K562 (cell line): ENCODE measurements at regions not wholly inside any gene's neighbourhood (a gene's known extent, or its start where the extent isn't known, plus 50 kb on each side); places are given as distances from the start of the nearest gene placed in this dataset.

Source experiments
- ATAC-seq: fragments of 200-7000 bp; cut with Tn5 transposase; 3 replicates; pipeline ENCODE4 v1.9.1; 2020; ENCODE audit warnings: moderate library complexity
- BruUV-seq: library from RNA; stranded (reverse); fragments of 400-500 nt; replicated peaks from 2 replicates; lab custom pipeline; 2021; lab: Mats Ljungman, UMichigan
- CTCF ChIA-PET: fragments of 300-600 bp; formaldehyde crosslinking; extraction: SDS; loops from one replicate; lab custom pipeline; 2021; ENCODE audit warnings: low intra/inter-chr PET ratio; lab: Yijun Ruan, JAX
- POLR2A ChIA-PET: fragments of 300-600, 350-650 bp; sonication (Branson Sonifier 250); formaldehyde crosslinking; extraction: SDS; loops from one replicate; lab custom pipeline; 2021; ENCODE audit warnings: antibody characterized with exemption, inconsistent platforms; lab: Yijun Ruan, JAX
- DNase-seq, 4 experiments: peaks; one replicate each; pipeline versions ENCODE4 v3.0.0 to v3.0.0-alpha.2; 2011 to 2018; ENCODE audit warnings: low spot score in 3 of 4, mixed read lengths in 3 of 4; ENCODE audit errors: extremely low read depth in 1 of 4
- FAIRE-seq: peaks from 2 replicates; lab custom pipeline; 2011; peaks lifted over from hg19 to GRCh38; lab: Jason Lieb, UNC
- H2AFZ ChIP-seq: 2 replicates; pipeline ENCODE4 v1.6.0; 2011; ENCODE audit warnings: low read depth, low read length, control low read depth, inconsistent platforms
- H3K27ac ChIP-seq: fragments of 200-600 bp; 3 replicates; pipeline ENCODE4 v1.8.0; 2011; ENCODE audit warnings: low read depth, mild to moderate bottlenecking, control low read depth, inconsistent platforms, low read length, moderate library complexity, mixed read lengths; ENCODE audit errors: extremely low read depth
- H3K27me3 ChIP-seq, 2 experiments: fragments of 300-600 bp in 1 of 2; 2 replicates in 1 of 2; 3 replicates in 1 of 2; pipeline versions ENCODE4 v1.6.0 to v1.8.0; 2011; ENCODE audit warnings: inconsistent platforms in 2 of 2, low read length in 2 of 2, mild to moderate bottlenecking in 1 of 2, mixed read lengths in 1 of 2, moderate library complexity in 1 of 2; ENCODE audit not compliant: control insufficient read depth in 2 of 2, insufficient read depth in 2 of 2
- H3K36me3 ChIP-seq: fragments of 300-600 bp; 3 replicates; pipeline ENCODE4 v1.8.0; 2011; ENCODE audit warnings: mild to moderate bottlenecking, low read length, inconsistent platforms; ENCODE audit not compliant: control insufficient read depth, insufficient read depth
- H3K4me1 ChIP-seq, 2 experiments: fragments of 200-600 bp in 1 of 2; replicated peaks in 1 of 2; 2 replicates in 1 of 2; 3 replicates in 1 of 2; pipeline versions ENCODE4 v1.5.1 to v1.8.0; 2011; ENCODE audit warnings: inconsistent platforms in 2 of 2, low read length in 2 of 2, mild to moderate bottlenecking in 1 of 2, mixed read lengths in 1 of 2, moderate library complexity in 1 of 2; ENCODE audit not compliant: control insufficient read depth in 2 of 2, insufficient read depth in 2 of 2
- H3K4me2 ChIP-seq: 2 replicates; pipeline ENCODE4 v1.6.1; 2011; ENCODE audit warnings: low read length, control low read depth, inconsistent platforms, mixed read lengths; ENCODE audit not compliant: insufficient read depth
- H3K4me3 ChIP-seq: fragments of 200-600 bp; sonication (generic), shearing (Covaris generic); 2 replicates; pipeline ENCODE4 v1.5.1; 2016; ENCODE audit warnings: control low read depth, inconsistent platforms
- H3K79me2 ChIP-seq: fragments of 200-600 bp; 3 replicates; pipeline ENCODE4 v1.8.0; 2011; ENCODE audit warnings: low read length, inconsistent platforms; ENCODE audit not compliant: control insufficient read depth, insufficient read depth
- H3K9ac ChIP-seq, 2 experiments: 2 replicates each; pipeline versions ENCODE4 v1.6.0 to v1.6.1; 2011; ENCODE audit warnings: low read depth in 2 of 2, low read length in 2 of 2, control low read depth in 1 of 2, inconsistent platforms in 1 of 2, mild to moderate bottlenecking in 1 of 2, mixed read lengths in 1 of 2; ENCODE audit not compliant: insufficient read depth in 1 of 2
- H3K9me1 ChIP-seq: one replicate; pipeline ENCODE4 v1.6.0; 2011; ENCODE audit warnings: inconsistent platforms, mild to moderate bottlenecking, low read length, moderate library complexity; ENCODE audit not compliant: control insufficient read depth, insufficient read depth
- H3K9me3 ChIP-seq: replicated peaks from 2 replicates; pipeline ENCODE4 v1.5.1; 2011; ENCODE audit warnings: low read depth, low read length, inconsistent platforms; ENCODE audit not compliant: control insufficient read depth, insufficient read depth
- H4K20me1 ChIP-seq: replicated peaks from 2 replicates; pipeline ENCODE4 v1.6.1; 2011; ENCODE audit warnings: low read length, inconsistent platforms, mixed read lengths; ENCODE audit not compliant: control insufficient read depth, insufficient read depth
- ADNP ChIP-seq: fragments of 200-800 bp; sonication (Bioruptor generic); IDR thresholded peaks from 2 replicates; pipeline ENCODE4 v1.6.1; 2016; ENCODE audit warnings: missing genetic modification characterization, missing compliant biosample characterization
- CBFA2T2 ChIP-seq: fragments of 450-650 bp; conservative IDR thresholded peaks from 2 replicates; pipeline ENCODE4 v1.6.1; 2017; ENCODE audit warnings: mild to moderate bottlenecking
- CBX5 ChIP-seq: IDR thresholded peaks from 2 replicates; pipeline ENCODE4 v1.6.1; 2014; ENCODE audit warnings: low read depth, borderline replicate concordance
- CTCF ChIP-seq, 3 experiments: IDR thresholded peaks in 2 of 3; conservative IDR thresholded peaks in 1 of 3; 2 replicates each; pipeline ENCODE4 v1.5.1; 2011 to 2012; ENCODE audit warnings: low read length in 3 of 3, mild to moderate bottlenecking in 3 of 3, control low read depth in 2 of 3, improper control_type of control experiment in 1 of 3, inconsistent platforms in 1 of 3, low read depth in 1 of 3, mixed read lengths in 1 of 3, moderate library complexity in 1 of 3; ENCODE audit not compliant: insufficient read depth in 2 of 3
- MAFF ChIP-seq: IDR thresholded peaks from 2 replicates; pipeline ENCODE4 v1.6.1; 2012; ENCODE audit warnings: low read length, improper control_type of control experiment
- MAFG ChIP-seq: fragments of 450-650 bp; conservative IDR thresholded peaks from 2 replicates; pipeline ENCODE4 v1.6.1; 2016; ENCODE audit warnings: missing genetic modification characterization, missing compliant biosample characterization
- MAFK ChIP-seq: IDR thresholded peaks from 2 replicates; pipeline ENCODE4 v1.6.1; 2011; ENCODE audit warnings: low read length, improper control_type of control experiment
- MAX ChIP-seq: sonication (generic); formaldehyde crosslinking; IDR thresholded peaks from 2 replicates; pipeline ENCODE4 v1.9.0; 2022; ENCODE audit warnings: mild to moderate bottlenecking, missing genetic modification reagents
- NFE2L1 ChIP-seq: fragments of 450-650 bp; IDR thresholded peaks from 2 replicates; pipeline ENCODE4 v1.6.1; 2016; ENCODE audit warnings: missing genetic modification characterization, low read depth, mild to moderate bottlenecking, missing compliant biosample characterization, moderate library complexity, borderline replicate concordance
- NR2F6 ChIP-seq: fragments of 450-650 bp; formaldehyde crosslinking; IDR thresholded peaks from 2 replicates; pipeline ENCODE4 v1.4.0; 2020; ENCODE audit warnings: mild to moderate bottlenecking
- SIX5 ChIP-seq, 2 experiments: IDR thresholded peaks; 2 replicates each; pipeline ENCODE4 v1.6.1; 2011; ENCODE audit warnings: low read length in 2 of 2, borderline replicate concordance in 1 of 2, low read depth in 1 of 2, mild to moderate bottlenecking in 1 of 2, moderate library complexity in 1 of 2; ENCODE audit not compliant: insufficient read depth in 1 of 2
- SMARCB1 ChIP-seq: IDR thresholded peaks from 2 replicates; pipeline ENCODE4 v1.6.1; 2011; ENCODE audit warnings: improper control_type of control experiment, low read depth; ENCODE audit not compliant: insufficient read length
- SRF ChIP-seq, 2 experiments: fragments of 250-450, 450-650 bp in 1 of 2; sonication (Bioruptor Pico) in 1 of 2; sonication (generic) in 1 of 2; formaldehyde crosslinking; IDR thresholded peaks; 2 replicates each; pipeline versions ENCODE4 v1.5.0 to v1.5.1; 2020 to 2022; ENCODE audit warnings: mild to moderate bottlenecking in 1 of 2, missing genetic modification reagents in 1 of 2
- YBX1 ChIP-seq: fragments of 450-650 bp; IDR thresholded peaks from 2 replicates; pipeline ENCODE4 v1.7.1; 2016; ENCODE audit warnings: mild to moderate bottlenecking
- ZNF12 ChIP-seq: sonication (generic); formaldehyde crosslinking; IDR thresholded peaks from 2 replicates; pipeline ENCODE4 v1.4.0; 2020; ENCODE audit warnings: mild to moderate bottlenecking, missing genetic modification reagents
- ZNF384 ChIP-seq: IDR thresholded peaks from 2 replicates; pipeline ENCODE4 v1.6.1; 2012; ENCODE audit warnings: low read depth, low read length, improper control_type of control experiment
- in situ Hi-C: fragments of 300-500 bp; cut with MboI; formaldehyde crosslinking; loops from 4 replicates; pipeline ENCODE4 v1.15.0; 2018; ENCODE audit warnings: inconsistent platforms, mixed read lengths
- intact Hi-C: fragments of 100-400 bp; cut with micrococcal nuclease; formaldehyde crosslinking; loops from 2 replicates; pipeline ENCODE4 v1.14.2; 2022
- TF ChIP-seq, protein P1 (sequence below): sonication (generic); formaldehyde crosslinking; IDR thresholded peaks from 2 replicates; pipeline ENCODE4 v1.8.0; 2022; ENCODE audit warnings: missing genetic modification reagents, mild to moderate bottlenecking, borderline replicate concordance
- TF ChIP-seq, protein P2 (sequence below), 2 experiments: IDR thresholded peaks; 2 replicates each; pipeline ENCODE4 v1.6.1; 2012; ENCODE audit warnings: improper control_type of control experiment in 2 of 2, low read depth in 2 of 2, low read length in 2 of 2, borderline replicate concordance in 1 of 2

- no peak for TF ChIP-seq SMARCB1
Observed at GRCh38 chr3:36097209-36097608, 283.1 kb upstream of the STAC start (continued).

GRCh38 chr3:36114353-36114752 is 266.0 kb upstream of the STAC start:
- in situ Hi-C loops: no loop called here
- POLR2A ChIA-PET: no interaction called here
- ATAC-seq: no peak
- peak; percentile 79 for TF ChIP-seq MAFG (tag)
- peak; percentile 82 for TF ChIP-seq NFE2L1 (tag)
- no peak for TF ChIP-seq SIX5 (IDR thresholded peaks at IDR 0.05; ENCODE audit: borderline replicate concordance in 1 of 2, insufficient read depth in 1 of 2, low read depth in 1 of 2, low read length in 2 of 2)
- TF ChIP-seq ZNF12 (CRISPR knock-in tag): no peak
- TF ChIP-seq YBX1: no peak
- no peak for TF ChIP-seq SRF (CRISPR knock-in tag; IDR thresholded peaks at IDR 0.05)
- no peak for TF ChIP-seq MAX (CRISPR knock-in tag)
- TF ChIP-seq, protein P1, sequence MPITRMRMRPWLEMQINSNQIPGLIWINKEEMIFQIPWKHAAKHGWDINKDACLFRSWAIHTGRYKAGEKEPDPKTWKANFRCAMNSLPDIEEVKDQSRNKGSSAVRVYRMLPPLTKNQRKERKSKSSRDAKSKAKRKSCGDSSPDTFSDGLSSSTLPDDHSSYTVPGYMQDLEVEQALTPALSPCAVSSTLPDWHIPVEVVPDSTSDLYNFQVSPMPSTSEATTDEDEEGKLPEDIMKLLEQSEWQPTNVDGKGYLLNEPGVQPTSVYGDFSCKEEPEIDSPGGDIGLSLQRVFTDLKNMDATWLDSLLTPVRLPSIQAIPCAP (CRISPR knock-in tag): no peak
- no peak for TF ChIP-seq ADNP (tag)
- TF ChIP-seq MAFK: peak; percentile 62; the same call in 1 of the 2 replicates
- TF ChIP-seq MAFF: peak; percentile 59; the same call in 1 of the 2 replicates
- no peak for TF ChIP-seq CTCF (IDR thresholded peaks at IDR 0.05 in 2 of 3, conservative IDR thresholded peaks at IDR 0.05 in 1 of 3; ENCODE audit: insufficient read depth in 2 of 3, low read depth in 1 of 3, low read length in 3 of 3)
- TF ChIP-seq CBFA2T2: no peak
- TF ChIP-seq, protein P2, sequence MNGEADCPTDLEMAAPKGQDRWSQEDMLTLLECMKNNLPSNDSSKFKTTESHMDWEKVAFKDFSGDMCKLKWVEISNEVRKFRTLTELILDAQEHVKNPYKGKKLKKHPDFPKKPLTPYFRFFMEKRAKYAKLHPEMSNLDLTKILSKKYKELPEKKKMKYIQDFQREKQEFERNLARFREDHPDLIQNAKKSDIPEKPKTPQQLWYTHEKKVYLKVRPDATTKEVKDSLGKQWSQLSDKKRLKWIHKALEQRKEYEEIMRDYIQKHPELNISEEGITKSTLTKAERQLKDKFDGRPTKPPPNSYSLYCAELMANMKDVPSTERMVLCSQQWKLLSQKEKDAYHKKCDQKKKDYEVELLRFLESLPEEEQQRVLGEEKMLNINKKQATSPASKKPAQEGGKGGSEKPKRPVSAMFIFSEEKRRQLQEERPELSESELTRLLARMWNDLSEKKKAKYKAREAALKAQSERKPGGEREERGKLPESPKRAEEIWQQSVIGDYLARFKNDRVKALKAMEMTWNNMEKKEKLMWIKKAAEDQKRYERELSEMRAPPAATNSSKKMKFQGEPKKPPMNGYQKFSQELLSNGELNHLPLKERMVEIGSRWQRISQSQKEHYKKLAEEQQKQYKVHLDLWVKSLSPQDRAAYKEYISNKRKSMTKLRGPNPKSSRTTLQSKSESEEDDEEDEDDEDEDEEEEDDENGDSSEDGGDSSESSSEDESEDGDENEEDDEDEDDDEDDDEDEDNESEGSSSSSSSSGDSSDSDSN (IDR thresholded peaks at IDR 0.05; ENCODE audit: borderline replicate concordance in 1 of 2, low read depth in 2 of 2, low read length in 2 of 2): no peak
- no peak for TF ChIP-seq CBX5
- no peak for TF ChIP-seq ZNF384
- no peak for TF ChIP-seq NR2F6 (CRISPR knock-in tag)

More at GRCh38 chr3:36114353-36114752, 266.0 kb upstream of the STAC start:
- Histone ChIP-seq H3K36me3 (no peaks in the 10 kb centered on the region), H3K27ac (no peak overlapping the region), H3K4me2 (no peak overlapping the region), H3K4me1 (no peaks in the 10 kb centered on the region), H3K4me3 (no peak overlapping the region), H4K20me1 (no peaks in the 10 kb centered on the region), H3K79me2 (no peaks in the 10 kb centered on the region), H3K9ac (no peak overlapping the region), H3K9me1 (no peaks in the 10 kb centered on the region), H2AFZ (no peak overlapping the region), H3K27me3 (no peaks in the 10 kb centered on the region), H3K9me3 (no peaks in the 10 kb centered on the region)
- FAIRE-seq: no peak
- DNase-seq: no peak
- intact Hi-C loops: no loop called here
- CTCF ChIA-PET: no interaction called here
- BruUV-seq: no TSS peak
